GDM1 (cell line): ENCODE measurements at regions not wholly inside any gene's neighbourhood (a gene's known extent, or its start where the extent isn't known, plus 50 kb on each side); places are given as distances from the start of the nearest gene placed in this dataset.

Source experiments
- DNase-seq: peaks from one replicate; lab custom pipeline; 2025; lab: John Stamatoyannopoulos, UW

DNA sequence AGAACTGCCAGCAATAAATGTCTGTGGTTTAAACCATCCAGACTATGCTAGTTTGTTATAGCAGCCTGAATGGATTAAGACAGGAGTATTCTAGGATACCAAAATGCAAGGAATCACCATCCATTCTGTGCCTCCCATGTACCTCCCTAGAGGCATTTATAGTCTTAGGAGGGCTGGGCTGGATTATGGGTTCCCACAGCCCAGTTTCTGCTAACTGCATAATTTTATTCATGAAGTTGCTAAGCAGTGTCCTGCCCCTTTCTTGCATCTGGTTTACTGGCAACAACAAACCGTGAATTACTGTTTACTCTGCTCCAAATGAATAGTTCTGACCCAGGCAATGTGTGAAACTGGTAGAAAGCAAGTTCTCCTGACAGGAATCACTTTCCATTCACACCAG is 67.1 kb upstream of the PRKX start:
- DNase-seq: no peak

DNA sequence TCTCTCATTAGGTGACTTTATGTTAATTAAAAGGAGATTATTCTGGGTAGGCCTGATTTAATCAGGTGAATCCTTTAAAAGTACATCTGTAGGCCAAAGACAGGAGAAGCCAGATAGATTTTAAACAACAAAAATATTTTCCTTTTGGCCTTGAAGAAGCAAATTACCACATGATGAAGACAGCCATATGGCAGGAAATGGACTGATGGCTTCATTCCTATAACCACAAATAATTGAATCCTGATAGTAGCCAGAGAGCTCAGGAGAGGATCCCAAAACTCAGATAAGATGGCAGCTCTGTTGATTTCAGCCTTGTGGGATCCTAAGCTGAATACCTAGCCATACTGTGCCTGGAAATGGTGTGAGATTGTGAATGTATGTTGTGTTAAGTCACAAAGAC is 66.1 kb upstream of the PRKX start:
- no peak for DNase-seq

DNA sequence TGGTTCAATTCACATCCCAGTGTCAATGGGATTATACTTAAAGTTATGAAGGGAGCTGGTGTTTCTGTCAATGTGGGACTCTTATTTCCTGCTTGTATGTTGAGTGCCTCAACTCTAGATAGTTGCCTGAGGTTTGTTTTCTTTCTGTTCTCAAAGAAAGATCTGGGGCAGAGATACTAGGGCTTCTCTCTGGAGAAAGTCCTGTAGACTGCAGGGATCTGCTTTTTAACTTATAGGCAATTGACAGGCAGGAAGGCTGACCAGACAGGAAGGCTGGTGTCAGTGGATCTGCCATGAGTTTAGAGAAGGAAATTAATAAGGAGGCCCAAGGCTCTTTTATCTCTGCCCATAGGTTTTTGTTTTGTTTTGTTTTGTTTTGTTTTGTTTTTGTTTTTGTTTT is 64.0 kb upstream of the PRKX start:
- no peak for DNase-seq

DNA sequence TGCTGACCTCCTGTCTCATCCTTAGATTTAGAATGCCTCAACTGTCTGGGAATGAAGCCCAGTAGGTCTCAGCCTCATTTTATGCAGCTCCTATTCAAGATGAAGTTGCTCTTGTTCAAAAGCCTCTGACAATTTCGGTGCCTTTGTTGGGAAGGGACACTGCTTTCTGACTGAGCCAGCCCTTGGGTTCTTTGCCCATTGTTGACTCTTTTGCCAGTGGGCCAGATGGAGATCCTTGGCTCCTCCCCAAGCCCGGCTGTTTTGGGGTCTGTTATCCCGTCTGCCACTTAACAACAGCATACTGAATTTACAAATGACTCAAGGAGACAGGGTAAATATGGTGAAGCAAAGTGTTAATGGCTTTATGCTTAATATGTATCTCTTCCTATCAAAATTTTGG is 58.3 kb upstream of the PRKX start:
- DNase-seq: no peak

DNA sequence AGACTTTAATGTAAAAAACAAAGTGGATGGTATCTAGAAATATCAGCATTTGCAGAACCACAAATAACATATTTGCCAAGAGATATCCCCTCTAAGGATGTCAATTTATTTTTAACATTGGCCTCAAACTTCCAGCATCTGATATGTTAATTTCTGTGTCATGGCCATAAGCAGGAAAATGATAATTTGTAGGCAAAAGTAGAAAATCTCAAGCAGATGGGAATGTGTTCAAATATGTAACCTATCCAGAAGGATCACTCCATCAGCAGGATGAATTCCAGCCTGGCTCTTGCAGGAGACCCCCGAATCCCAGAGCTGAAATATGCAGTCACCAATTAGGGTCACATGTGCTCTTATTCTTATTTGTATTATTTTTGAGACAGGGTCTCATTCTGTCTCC is 55.4 kb upstream of the PRKX start:
- no peak for DNase-seq
